Lung microvascular endothelial cell (primary cell): ENCODE measurements at regions not wholly inside any gene's neighbourhood (a gene's known extent, or its start where the extent isn't known, plus 50 kb on each side); places are given as distances from the start of the nearest gene placed in this dataset.
"Not testable (repeated sequence)": the region's sequence is repeated elsewhere in the genome, so short reads cannot be mapped to it uniquely, and the experiment has no call there.

ENCODE experiments used
- DNase-seq, 2 donors: peaks; one replicate each; pipeline versions ENCODE4 v3.0.0 to v3.0.0-alpha.2; 2010; ENCODE audit warnings: low read depth in 2 of 2

DNA sequence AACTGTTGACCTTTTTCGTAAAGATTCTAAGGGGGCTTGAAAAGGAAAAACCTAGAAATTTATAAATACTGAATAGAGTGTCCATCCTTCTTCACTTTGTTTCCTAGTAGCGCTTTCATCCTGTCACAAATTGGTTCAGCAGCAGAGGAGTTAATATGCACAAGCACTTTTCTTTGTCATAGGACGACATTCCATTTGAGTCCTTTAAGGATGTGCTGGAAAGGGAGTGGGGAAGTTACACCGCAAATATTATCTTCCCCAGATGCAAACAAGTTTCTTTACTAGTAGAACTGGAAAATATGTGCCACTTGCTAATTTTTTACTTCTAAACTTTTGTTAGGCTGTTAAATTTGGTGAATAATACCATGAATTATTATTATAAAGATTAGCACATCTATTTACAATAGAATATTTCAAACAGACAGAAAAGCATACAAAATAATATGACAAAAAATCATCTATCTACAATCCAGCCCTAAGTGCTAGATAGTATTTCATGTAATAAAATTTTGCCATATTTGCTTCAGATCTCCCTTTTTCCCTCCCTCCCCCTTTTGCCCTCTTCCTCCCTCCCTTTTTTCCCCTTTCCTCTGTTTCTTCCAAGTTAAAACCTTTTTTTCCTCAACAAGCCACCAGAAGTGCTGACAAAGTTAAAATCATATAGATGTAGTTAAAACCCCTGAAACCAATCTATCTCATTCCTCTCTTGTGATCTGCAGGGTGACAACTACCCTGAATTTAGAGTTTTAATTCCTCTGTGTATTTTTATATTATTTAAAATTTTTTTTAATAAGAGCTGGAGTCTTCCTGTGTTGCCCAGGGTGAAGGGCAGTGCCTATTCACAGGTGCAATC lies 50.5 kb upstream of the MAP4K3 start:
- peak in 1 of 2 donors; percentile 40 for DNase-seq

DNA sequence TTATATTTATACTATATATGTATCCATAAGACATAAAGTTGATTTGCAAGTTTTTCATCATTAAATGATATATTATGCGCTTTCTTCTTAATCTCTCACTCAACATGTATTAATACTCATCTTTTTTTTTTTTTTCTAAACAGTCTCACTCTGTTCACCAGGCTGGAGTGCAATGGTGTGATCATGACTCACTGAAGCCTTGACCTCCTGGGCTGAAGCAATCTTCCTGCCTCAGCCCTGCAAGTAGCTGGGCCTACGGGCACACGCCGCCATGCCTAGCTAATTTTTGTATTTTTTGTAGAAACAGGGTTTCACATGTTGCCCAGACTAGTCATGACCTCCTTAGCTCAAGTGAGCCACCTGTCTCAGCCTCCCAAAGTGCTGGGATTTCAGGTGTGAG lies 51.4 kb upstream of the MAP4K3 start:
- DNase-seq, result peak; percentile 37 to 92

DNA sequence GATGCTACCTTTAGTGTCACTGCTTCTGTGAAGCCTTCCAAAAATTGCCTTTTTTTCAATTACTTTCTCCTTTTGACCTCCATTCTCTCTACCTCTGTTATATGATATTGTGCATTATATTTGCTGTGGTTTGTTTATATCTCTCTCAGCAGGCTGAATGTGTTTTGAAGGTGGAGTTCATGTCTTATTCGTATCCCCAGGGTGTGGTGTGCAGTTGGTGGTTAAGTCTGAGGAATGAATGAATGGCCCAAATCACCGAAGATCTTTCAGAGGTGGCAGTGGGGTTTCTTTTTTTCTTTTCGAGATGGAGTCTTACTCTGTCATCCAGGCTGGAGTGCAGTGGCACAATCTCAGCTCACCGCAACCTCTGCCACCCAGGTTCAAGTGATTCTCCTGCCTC lies 53.5 kb upstream of the MAP4K3 start:
- DNase-seq, result no peak

DNA sequence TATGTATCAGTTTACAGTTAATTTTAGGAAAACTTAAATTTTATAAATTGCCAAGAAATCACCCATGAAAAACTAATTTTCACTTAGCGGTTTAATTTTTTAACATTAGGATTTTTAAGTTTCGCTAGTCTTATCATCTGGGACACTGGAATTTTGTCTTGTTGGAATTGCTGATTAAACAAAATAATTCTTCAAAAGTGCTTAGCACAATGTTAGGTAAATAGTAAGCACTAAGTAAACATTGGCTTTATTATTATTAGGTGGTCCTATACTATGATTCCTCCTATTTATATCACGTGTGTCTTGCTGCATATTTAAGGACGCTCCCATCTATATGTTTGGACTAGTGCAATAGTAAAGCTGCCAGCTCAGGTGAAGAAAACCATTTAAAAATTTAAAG lies 54.6 kb upstream of the MAP4K3 start:
- DNase-seq, result no peak

DNA sequence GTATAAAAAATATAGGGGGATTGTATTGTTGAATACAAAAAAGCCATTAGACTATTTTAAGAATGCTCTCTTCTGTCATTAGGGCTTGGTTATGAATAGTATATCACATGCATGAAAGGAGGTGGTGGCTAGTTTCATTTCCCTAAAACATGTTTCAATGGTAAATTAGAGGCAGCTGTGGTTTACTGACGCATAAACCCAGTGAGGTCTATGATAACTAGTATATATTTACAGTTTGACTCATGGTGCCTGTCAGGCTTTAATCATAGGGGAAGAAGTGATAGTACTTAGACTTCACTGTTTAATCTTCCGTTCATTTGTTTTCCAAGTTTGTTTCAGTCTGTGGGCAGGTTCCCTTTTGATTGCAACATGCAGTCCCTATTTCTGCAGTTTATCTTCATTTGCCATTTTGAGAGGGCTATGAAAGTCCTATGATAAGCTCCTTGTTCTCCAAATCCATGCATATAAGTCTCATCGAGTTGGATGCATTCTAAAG lies 55.1 kb upstream of the MAP4K3 start:
- peak in 1 of 2 donors; percentile 89 for DNase-seq

DNA sequence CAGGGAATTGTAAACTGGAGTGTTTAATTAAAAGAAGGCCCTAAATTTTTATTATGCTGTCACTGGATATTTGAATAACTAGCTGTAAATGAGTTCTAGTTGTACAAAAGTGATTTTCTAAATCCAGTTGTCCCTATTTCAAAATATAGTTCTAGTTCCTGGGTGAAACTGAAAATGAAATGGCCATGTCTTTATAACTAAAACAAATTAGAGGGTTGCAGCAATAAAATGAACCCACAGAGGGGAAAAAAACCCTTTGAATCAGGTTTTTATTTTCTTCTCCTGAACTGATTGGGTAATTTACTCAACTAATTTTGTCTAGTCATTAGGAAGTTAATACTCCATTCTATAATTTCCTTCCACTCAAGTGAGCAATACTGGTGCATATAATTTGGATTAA lies 55.6 kb upstream of the MAP4K3 start:
- no peak for DNase-seq

DNA sequence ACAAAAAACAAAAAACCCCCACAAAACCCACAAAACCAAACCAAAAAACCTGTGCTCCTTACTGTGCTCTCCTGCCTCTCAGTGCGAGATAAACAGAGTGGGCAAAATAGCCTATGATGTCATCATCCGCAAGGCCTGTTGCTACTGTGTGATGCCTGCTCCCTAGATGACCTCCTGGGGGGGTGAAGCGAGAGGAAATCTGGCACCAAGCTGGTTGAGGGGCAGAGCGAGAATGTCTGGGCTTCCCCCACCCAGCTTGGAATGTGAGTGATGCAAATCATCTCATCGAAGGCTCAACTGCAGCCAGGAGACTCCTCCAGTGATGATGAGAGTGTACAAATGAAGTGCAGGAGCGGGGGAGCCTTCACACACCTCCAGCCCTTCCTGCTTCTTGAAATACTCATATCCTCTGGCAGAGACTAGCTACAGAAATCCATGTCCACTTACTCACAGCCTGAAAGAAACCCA lies 57.7 kb upstream of the MAP4K3 start:
- DNase-seq, result peak; percentile 36 to 89

DNA sequence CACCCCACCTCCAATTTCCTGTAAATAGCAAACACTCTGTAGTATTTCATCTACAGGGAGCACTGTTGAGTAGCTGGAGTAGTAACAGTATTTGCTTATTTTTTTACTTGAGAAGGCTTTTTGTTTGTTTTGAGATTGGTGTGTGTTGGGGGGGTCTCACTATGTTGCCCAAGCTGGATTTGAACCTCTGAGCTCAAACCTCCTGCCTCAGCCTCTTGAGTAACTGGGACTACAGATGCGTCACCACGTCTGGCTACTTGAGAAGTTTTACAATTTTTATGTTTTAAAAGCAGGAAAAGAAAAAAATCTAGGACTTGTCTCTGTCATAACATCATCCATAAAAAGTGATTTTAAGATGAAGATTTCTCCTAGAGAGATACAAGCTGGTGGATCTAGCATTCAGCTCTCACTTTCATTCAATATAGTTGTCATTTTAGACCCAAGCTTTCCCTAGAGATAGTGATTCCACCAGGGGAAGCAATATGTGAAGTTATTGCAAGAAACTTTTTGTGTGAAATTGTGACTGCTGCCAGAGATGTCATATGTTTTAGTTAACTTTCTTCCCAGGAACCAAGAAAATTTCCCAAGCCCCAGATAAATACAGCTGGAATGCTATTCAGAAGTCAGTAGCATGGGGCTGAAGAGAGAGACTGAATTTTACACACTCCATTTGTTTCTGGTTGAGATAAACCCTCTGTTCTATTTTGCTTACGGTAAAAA lies 60.2 kb upstream of the MAP4K3 start:
- no peak for DNase-seq

DNA sequence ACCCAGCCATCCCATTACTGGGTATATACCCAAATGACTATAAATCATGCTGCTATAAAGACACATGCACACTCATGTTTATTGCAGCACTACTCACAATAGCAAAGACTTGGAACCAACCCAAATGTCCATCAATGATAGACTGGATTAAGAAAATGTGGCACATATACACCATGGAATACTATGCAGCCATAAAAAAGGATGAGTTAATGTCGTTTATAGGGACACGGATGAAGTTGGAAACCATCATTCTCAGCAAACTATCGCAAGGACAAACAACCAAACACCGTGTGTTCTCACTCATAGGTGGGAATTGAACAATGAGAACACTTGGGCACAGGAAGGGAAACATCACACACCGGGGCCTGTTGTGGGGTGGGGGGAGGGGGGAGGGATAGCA lies 61.1 kb upstream of the MAP4K3 start:
- DNase-seq, result not testable (repeated sequence)

DNA sequence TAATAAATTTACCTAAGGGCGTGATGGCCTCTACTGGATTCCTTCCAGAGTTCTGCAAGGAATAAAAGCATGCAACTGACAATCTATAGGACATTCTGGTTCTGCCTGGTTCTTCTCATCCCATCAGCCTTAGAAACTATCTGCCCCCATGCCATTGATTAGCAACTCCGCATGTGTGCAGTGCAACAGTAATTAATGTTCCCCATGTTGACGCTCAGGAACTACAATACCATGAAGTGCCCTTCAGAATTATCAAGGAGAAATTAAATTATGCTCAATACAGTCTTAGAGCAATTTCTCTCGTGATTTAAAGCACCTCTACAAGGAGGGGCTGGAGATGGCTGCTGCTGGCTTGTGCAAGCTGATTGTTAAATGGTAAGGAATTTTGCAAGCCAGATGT lies 61.7 kb upstream of the MAP4K3 start:
- DNase-seq, result no peak

DNA sequence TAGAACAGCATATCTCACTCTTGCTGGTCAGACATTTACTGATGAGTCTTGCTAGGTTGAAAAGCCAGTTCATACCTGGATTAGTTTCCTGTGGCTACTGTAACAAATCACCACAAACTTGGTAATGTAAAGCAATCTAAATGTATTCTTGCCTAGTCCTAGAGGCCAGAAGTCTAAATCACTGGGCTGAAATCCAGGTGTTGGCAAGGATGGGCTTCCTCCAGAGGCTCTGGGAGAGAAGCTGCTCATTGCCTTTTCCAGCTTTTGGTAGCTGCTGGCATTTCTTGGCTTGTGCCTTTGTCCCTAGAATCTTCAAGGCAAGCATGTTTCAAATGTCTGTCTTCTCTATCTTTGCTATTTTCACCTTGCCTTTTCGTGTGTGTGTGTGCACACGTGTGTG lies 62.3 kb upstream of the MAP4K3 start:
- no peak for DNase-seq

DNA sequence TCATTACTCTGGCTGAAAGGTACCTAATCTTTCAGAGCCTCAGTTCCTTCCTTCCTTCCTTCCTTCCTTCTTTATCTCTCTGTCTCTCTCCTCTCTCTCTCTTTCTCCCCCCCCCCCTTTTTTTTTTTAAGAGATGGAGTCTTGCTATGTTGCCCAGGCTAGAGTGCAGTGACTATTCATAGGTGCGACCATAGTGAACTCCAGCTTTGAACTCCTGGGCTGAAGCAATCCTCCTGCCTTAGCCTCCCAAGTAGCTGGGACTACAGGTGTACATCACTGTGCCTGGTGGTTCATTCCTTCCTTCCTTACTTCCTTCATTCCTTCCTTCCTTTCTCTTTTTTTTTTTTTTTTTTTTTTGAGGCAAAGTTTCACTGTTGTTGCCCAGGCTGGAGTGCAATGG lies 64.3 kb upstream of the MAP4K3 start:
- DNase-seq, result no peak

DNA sequence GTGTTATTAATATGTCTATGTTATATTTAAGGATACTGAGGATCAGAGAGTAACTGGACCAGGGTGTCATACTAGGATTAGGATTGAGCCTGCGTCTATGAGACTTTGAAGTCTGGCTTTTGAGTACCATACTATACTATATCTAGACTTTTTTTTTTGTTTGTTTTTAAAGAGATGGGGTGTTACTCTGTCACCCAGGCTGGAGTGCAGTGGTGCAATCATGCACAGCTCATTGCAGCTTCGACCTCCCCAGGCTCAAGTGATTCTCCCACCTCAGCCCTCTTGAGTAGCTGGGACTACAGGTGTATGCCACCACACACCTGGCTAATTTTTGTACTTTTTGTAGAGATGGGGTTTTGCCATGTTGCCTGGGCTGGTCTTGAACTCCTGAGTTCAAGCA lies 66.2 kb upstream of the MAP4K3 start:
- no peak for DNase-seq

DNA sequence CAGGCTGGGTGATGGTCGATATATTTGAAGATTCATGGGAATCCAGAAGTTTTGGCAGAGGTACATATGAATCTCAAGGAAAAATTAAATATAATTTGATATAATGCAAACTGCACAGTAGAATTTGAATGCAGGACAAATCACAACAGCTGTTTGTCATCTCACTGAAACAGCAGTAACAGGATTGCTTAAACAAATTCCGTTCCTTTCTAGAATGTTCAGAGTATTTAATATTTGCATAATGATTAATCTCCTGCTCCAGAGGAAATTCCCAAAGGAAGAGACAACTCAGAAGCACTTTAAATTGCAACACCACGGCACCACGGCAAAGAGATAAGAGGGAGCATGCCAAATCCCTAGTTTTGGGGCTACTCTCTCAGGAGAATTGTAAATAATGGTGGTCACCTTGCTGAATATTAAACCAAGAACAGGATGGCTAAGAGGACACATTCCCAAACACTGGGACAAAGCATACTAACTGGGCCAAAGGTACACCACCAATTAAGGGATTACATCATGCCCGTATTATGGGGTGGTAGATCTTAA lies 67.8 kb upstream of the MAP4K3 start:
- DNase-seq, result peak in 1 of 2 donors; percentile 45

DNA sequence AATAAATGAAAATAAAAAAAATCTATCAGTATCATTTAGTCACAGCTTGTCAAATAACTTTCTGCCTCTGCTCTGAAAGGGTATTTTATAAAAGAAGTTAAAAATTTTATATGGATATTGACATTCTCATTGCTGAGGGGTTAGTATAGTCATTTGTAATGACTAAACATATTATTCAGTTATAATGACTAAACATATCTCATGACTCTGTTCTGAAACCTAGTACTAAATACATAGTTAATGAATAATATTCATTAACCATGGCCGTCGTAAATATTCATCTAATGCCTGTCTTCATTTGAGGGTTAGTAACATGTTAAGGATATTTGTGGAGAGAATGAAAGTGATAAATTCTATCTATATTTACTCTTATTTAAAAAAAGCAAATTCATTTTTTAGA lies 69.1 kb upstream of the MAP4K3 start:
- DNase-seq, result no peak

DNA sequence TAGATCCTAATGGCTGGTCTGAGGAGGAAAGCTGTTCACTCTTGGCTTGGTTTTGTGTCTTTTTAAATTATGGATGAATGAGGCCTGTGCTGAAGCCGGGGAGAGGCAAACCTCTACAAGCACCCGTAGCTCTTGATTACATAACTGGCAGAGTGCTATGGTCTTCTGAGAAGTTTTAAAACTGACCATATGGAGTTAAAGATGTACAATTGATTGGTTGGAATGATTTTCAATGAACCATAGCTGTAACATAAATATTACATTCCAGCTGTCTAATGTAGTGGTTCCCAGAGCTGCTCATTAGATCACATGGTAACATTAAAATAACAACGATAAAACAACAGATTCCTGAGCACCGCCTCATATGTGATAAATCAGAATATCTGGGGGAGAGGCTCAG lies 71.1 kb upstream of the MAP4K3 start:
- DNase-seq, result no peak

DNA sequence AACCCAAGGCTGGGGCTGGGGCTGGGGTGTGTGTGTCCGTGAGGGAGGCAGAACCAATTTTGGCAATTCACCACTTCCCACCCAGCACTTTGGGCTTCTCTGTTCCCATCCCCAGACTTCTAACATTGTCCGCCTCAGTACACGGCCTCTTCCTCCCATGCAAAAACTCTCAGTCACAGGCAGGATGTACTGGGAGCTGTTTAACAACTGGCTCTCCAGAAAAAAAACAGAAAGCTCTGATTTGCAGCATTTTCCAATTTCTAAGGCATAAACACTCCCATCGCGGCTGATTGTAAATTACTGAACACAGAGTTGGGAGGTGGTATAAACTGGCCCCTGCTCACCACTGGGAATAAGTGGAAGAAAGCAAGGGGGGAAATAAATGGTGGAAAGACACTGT lies 73.1 kb upstream of the MAP4K3 start:
- no peak for DNase-seq

DNA sequence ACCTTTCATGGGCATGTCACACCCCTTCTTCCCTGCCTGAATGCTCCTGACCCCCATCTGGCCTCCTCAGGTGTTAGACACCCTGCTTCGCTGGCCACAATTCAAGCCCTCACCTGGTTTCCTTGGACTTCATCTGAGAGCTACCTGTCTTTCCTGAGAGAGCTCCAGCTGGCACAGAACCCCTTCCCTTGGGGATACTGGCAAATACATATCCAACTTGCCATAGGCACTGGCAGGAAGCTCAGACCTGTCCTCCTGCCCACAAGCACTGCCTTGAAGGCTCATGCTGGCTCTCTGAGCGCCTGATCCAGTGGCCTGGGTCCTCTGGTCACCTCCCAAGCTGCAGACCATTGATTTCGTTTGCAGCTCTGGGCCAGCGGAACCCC lies 74.1 kb upstream of the MAP4K3 start:
- no peak for DNase-seq

DNA sequence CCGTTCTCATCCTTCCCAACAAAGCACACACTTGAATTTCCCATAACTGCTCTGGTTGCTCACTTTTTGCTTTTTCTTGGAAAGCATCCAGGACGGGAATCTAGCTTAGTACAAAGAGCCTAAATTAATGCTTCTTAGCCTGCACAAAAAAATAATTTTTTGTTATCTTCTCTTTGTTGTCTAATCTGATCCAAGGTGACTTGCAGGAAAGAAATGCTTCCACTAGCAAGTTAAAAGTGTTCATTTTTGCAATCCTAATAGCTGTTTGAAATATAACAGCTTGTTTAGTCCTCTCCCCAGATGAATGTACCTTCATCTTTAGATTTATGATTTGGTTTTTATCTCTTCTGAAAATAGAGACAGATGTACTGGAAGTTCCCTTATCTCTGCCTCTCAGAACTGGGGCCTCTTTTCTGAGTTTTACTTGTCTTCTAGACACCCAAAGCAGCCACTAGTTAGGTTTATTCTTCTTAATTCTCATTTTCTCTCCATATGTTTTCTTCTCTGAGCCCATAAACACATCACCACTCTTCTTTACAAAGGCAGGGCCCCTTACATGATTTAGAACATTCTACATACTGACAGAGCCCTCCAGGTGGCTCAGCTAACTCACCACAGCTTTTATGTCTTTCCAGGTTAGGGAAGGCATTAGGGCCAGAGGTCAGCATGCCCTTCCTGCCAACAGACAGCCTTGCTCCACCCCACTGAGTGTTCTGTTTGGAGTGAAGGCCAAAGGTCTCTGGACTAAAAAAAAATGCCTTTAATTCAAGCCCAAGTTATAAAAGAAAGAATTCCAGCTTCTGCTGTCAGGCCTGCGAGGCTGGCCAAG lies 74.7 kb upstream of the MAP4K3 start:
- DNase-seq, result no peak

DNA sequence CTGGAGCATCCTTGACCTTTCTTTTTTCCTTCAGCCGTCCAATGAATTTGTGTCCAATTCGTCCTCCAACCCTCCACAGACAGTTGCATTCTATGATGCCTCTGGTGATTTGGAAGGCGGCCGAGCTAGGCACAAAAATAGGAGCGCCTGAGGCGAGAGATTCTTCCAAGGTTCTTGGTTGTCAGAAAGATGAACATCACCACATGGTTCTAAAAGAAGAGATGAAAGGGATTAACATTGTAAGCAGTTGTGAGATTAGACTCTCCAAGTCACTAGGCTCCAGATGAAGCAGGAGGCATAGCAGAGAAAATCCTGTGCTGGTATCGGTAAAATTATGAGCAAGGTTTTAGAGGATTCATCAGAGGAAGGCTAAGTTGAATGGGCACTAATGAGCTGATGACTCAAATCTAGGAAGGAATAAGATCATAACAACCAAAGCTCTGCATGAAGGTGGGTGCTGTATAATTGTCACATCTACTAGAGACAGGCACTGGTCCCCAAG lies 75.4 kb upstream of the MAP4K3 start:
- no peak for DNase-seq

DNA sequence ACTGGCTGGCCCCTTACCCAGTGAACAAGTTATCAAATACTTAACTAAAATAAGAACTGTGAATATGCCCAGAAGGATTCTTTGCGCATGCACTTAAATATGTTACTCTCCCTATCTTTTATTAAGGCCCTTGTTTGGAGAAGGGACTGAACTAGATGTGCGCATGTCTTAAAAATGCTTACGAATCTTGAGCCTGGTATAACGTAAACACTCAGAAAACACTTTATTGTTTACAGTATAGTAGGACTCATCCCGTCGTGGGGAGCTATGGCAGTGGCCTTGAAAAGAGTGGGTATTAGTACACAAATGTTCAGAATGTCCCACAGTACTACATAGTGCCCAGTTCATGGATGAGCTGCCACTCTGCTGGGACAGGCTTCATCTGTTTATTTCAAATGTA lies 75.9 kb upstream of the MAP4K3 start:
- DNase-seq, result no peak
